ENCODE measurements at regions not wholly inside any gene's neighbourhood (a gene's known extent, or its start where the extent isn't known, plus 50 kb on each side); places are given as distances from the start of the nearest gene placed in this dataset.

GRCh38 chr11:36933481-36933880 is 335.4 kb upstream of the RAG2 start:
- no peak for TF ChIP-seq TEAD4 (CRISPR knock-in tag; IDR thresholded peaks at IDR 0.05)
- TF ChIP-seq CTCF (IDR thresholded peaks at IDR 0.05) = no peak
- TF ChIP-seq MYBL2 (CRISPR knock-in tag; IDR thresholded peaks at IDR 0.05) = no peak
- no peak for TF ChIP-seq NR2C2 (CRISPR knock-in tag; IDR thresholded peaks at IDR 0.05)
- TF ChIP-seq STAT6 (CRISPR knock-in tag; conservative IDR thresholded peaks at IDR 0.05; ENCODE audit: low read depth) = no peak
- TF ChIP-seq CBFB (CRISPR knock-in tag; IDR thresholded peaks at IDR 0.05; ENCODE audit: low read depth) = no peak
- TF ChIP-seq ATF3 (CRISPR knock-in tag; conservative IDR thresholded peaks at IDR 0.05) = no peak
- TF ChIP-seq ELF4 (CRISPR knock-in tag; IDR thresholded peaks at IDR 0.05; ENCODE audit: low read depth) = no peak
- TF ChIP-seq GABPB1 (CRISPR knock-in tag; IDR thresholded peaks at IDR 0.05) = no peak
- TF ChIP-seq, protein P1, sequence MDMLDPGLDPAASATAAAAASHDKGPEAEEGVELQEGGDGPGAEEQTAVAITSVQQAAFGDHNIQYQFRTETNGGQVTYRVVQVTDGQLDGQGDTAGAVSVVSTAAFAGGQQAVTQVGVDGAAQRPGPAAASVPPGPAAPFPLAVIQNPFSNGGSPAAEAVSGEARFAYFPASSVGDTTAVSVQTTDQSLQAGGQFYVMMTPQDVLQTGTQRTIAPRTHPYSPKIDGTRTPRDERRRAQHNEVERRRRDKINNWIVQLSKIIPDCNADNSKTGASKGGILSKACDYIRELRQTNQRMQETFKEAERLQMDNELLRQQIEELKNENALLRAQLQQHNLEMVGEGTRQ (CRISPR knock-in tag; IDR thresholded peaks at IDR 0.05) = no peak
- TF ChIP-seq E2F4 (CRISPR knock-in tag; IDR thresholded peaks at IDR 0.05; ENCODE audit: borderline replicate concordance, low read depth) = no peak
- no peak for TF ChIP-seq FOXJ3 (CRISPR knock-in tag; IDR thresholded peaks at IDR 0.05; ENCODE audit: borderline replicate concordance)
- TF ChIP-seq NFE2L1 (CRISPR knock-in tag; IDR thresholded peaks at IDR 0.05) = no peak
- TF ChIP-seq, protein P2, sequence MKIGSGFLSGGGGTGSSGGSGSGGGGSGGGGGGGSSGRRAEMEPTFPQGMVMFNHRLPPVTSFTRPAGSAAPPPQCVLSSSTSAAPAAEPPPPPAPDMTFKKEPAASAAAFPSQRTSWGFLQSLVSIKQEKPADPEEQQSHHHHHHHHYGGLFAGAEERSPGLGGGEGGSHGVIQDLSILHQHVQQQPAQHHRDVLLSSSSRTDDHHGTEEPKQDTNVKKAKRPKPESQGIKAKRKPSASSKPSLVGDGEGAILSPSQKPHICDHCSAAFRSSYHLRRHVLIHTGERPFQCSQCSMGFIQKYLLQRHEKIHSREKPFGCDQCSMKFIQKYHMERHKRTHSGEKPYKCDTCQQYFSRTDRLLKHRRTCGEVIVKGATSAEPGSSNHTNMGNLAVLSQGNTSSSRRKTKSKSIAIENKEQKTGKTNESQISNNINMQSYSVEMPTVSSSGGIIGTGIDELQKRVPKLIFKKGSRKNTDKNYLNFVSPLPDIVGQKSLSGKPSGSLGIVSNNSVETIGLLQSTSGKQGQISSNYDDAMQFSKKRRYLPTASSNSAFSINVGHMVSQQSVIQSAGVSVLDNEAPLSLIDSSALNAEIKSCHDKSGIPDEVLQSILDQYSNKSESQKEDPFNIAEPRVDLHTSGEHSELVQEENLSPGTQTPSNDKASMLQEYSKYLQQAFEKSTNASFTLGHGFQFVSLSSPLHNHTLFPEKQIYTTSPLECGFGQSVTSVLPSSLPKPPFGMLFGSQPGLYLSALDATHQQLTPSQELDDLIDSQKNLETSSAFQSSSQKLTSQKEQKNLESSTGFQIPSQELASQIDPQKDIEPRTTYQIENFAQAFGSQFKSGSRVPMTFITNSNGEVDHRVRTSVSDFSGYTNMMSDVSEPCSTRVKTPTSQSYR (CRISPR knock-in tag; IDR thresholded peaks at IDR 0.05) = no peak

Data from WTC11 (cell line).